Testis (tissue), 2 donors: ENCODE measurements at regions not wholly inside any gene's neighbourhood (a gene's known extent, or its start where the extent isn't known, plus 50 kb on each side); places are given as distances from the start of the nearest gene placed in this dataset.

Experiments used
- DNase-seq: peaks from one replicate; pipeline ENCODE4 v3.0.0-alpha.2; 2019
- H3K27ac ChIP-seq, 2 donors: fragments of 200-600 bp; sonication (generic); one replicate each; pipeline ENCODE4 v1.5.1; 2019
- H3K27me3 ChIP-seq: fragments of 200-600 bp; sonication (generic); one replicate; pipeline ENCODE4 v1.5.1; 2019
- H3K36me3 ChIP-seq: fragments of 200-600 bp; sonication (generic); one replicate; pipeline ENCODE4 v1.5.1; 2017; ENCODE audit warnings: low read depth; ENCODE audit errors: missing control alignments
- H3K4me1 ChIP-seq: fragments of 200-600 bp; sonication (generic); one replicate; pipeline ENCODE4 v1.5.1; 2019
- H3K4me3 ChIP-seq, 2 donors: fragments of 200-600 bp; sonication (generic); one replicate each; pipeline ENCODE4 v1.5.1; 2017 to 2019
- H3K9me3 ChIP-seq: fragments of 200-600 bp; sonication (generic); one replicate; pipeline ENCODE4 v1.5.1; 2017
- POLR2A ChIP-seq: fragments of 450-650 bp; IDR thresholded peaks from one replicate; pipeline ENCODE4 v1.6.1; 2017; ENCODE audit warnings: antibody characterized with exemption, mild to moderate bottlenecking, moderate library complexity
- WGBS, 2 donors: methylation state at CpG; one replicate each; pipeline ENCODE4 v1.1.5; 2018; 5-methylcytosine and 5-hydroxymethylcytosine counted together
- intact Hi-C: fragments of 100-400 bp; cut with DNase I; formaldehyde crosslinking; loops from one replicate; pipeline ENCODE4 v1.15.1; 2023; ENCODE audit warnings: low total_unique reads
- TF ChIP-seq, protein P1 (sequence below), 3 experiments: fragments of 450-650 bp in 2 of 3; fragments of 200-600 bp in 1 of 3; sonication (generic) in 1 of 3; IDR thresholded peaks; one replicate each; pipeline ENCODE4 v1.5.1; 2016 to 2019; ENCODE audit warnings: antibody characterized with exemption in 3 of 3, mild to moderate bottlenecking in 2 of 3, moderate library complexity in 1 of 3

DNA sequence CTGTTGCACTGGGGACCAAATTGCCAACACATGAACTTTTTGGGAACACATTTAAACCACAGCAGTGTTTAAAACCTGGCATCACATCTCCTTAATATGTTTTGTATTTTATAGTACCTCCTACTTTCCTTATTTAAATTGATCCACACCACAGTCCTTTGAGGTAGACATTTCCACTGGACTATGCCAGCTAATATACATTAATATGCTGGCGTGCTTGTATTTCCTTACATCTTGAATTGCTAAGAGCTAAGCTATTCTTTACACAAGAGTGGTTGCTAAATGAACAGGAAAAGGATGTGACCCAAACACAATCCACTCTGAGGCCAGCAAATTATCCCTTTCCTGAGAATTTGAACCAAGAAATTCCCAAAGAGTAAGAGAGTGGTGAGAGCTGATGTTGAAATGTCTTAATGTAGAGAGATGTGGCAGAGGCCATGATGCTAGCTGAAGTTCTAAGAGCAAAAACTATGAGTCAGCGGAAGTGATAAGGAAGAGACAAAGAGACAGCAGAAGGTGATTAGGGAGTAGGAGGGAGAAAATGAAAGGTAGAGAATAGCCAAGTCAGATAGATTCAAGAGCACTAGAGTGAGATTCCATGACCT, 131.2 kb downstream of the CD47 start:
- Histone ChIP-seq H3K4me1 (peaks cover 12% of the 10 kb centered on the region), H3K27ac (no peak overlapping the region), H3K36me3 (no peaks in the 10 kb centered on the region), H3K4me3 (no peak overlapping the region), H3K27me3 (no peaks in the 10 kb centered on the region), H3K9me3 (no peaks in the 10 kb centered on the region)
- WGBS, 2 donors = 83 to 90% methylated on average over 2 of the region's 2 CpGs
- TF ChIP-seq, protein P1, sequence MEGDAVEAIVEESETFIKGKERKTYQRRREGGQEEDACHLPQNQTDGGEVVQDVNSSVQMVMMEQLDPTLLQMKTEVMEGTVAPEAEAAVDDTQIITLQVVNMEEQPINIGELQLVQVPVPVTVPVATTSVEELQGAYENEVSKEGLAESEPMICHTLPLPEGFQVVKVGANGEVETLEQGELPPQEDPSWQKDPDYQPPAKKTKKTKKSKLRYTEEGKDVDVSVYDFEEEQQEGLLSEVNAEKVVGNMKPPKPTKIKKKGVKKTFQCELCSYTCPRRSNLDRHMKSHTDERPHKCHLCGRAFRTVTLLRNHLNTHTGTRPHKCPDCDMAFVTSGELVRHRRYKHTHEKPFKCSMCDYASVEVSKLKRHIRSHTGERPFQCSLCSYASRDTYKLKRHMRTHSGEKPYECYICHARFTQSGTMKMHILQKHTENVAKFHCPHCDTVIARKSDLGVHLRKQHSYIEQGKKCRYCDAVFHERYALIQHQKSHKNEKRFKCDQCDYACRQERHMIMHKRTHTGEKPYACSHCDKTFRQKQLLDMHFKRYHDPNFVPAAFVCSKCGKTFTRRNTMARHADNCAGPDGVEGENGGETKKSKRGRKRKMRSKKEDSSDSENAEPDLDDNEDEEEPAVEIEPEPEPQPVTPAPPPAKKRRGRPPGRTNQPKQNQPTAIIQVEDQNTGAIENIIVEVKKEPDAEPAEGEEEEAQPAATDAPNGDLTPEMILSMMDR (IDR thresholded peaks at IDR 0.05) = no peak
- no peak for TF ChIP-seq POLR2A
- DNase-seq = no peak
- intact Hi-C loops = no loop called here

DNA sequence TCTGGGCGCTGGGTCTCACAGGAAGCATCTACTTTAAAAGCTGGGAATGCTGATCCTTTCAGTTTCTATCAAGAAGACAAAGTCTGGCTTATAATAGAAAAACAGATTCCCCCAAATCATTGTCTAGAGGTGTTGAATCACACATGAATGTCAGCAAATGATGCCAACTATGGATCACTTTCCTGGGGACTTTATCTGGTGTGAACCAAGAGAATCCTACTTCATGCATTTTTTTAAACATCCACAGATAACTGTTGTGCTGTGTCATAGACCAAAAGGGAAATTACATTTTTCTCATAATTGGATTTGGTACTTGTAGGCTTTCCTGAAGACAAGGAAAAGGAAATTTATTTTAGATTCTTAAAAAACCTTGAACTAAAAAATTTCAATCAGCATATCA, 132.7 kb downstream of the CD47 start:
- no peaks in the 10 kb centered on the region for H3K9me3 ChIP-seq
- H3K27me3 ChIP-seq = no peaks in the 10 kb centered on the region
- WGBS, 2 donors = 55 to 60% methylated on average over 1 of the region's 1 CpG
- H3K4me3 ChIP-seq = no peak overlapping the region
- H3K27ac ChIP-seq = peak overlapping the region; percentile 80 to 82
- TF ChIP-seq, protein P1 (IDR thresholded peaks at IDR 0.05) = no peak
- TF ChIP-seq POLR2A = no peak
- peaks cover 12% of the 10 kb centered on the region for H3K4me1 ChIP-seq
- no peaks in the 10 kb centered on the region for H3K36me3 ChIP-seq
- intact Hi-C loops = no loop called here
- DNase-seq = no peak

DNA sequence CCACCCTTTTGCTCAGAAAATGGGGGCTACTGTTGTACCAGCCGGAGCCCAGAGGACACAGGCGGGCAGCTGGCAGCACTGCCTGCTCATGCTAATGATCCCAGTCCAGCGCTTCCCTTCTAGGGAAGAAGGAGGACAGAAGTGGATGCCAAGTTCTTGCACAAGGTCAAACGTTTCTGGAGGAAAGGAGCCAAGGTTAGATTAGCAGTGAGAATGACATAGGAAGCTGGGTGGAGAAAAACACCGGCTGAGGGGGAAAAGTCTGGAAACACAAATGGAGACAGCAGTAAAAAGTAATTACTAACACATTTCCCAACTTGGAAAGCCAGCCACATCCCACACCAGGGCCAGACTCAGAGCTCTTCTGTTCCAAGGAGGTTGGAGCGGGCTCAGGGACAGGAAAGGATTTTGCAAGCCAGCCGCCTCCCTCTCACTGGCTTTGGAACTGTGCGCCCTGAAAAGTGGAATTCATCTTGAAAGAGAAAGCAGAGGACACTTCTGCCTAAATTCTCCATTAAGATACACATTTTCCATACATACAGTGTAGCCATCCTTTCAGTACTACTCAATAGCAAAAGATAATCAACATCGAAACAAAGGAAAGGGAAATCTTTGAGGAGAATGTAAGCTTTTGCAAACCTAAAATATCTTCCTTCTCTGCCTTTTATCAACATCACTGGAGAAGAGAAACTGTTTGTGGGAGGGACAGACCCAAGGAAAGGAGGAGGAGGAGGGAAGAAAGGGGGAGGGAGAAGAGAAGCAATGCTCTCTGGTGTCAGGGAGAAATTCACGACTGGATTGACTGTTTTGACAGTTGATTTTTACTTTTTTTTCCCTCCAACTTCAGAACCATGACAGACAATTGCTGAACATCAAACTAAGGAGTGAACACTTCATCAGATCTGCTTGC, 133.6 kb downstream of the CD47 start:
- WGBS, 2 donors = 28 to 33% methylated on average over 9 to 10 of the region's 10 CpGs
- Histone ChIP-seq H3K4me3 (no peak overlapping the region), H3K27me3 (no peaks in the 10 kb centered on the region), H3K36me3 (no peaks in the 10 kb centered on the region), H3K9me3 (no peaks in the 10 kb centered on the region), H3K27ac (peak overlapping the region; percentile 80 to 82), H3K4me1 (peaks cover 12% of the 10 kb centered on the region)
- TF ChIP-seq, protein P1 (IDR thresholded peaks at IDR 0.05) = no peak
- TF ChIP-seq POLR2A = no peak
- peak; percentile 87 for DNase-seq
- intact Hi-C loops = no loop called here

DNA sequence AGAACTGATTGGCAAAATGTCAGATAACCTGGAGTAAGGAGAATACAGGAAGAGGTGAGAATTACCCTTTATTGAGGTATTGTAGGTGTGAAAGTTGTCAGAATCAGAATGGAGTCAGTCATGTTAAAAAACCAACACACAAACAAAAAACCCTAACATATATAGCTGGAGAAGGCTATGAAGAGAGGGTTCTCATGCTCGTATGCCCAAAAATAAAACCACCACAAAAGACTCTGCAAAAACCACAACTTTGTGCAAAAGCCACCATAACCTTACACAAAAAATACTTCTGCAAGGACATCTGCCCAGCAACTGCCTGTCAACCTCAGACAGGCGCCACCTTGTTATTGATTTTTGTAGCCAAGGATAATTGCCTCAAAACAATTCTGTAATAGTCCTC, 136.0 kb downstream of the CD47 start:
- H3K27me3 ChIP-seq = no peaks in the 10 kb centered on the region
- DNase-seq = no peak
- WGBS, 2 donors = 88 to 89% methylated on average over 2 of the region's 2 CpGs
- H3K27ac ChIP-seq = no peak overlapping the region
- H3K4me3 ChIP-seq = no peak overlapping the region
- no peaks in the 10 kb centered on the region for H3K36me3 ChIP-seq
- intact Hi-C loops = no loop called here
- no peaks in the 10 kb centered on the region for H3K9me3 ChIP-seq
- peaks cover 12% of the 10 kb centered on the region for H3K4me1 ChIP-seq
- TF ChIP-seq, protein P1 (IDR thresholded peaks at IDR 0.05) = no peak
- no peak for TF ChIP-seq POLR2A
